ENCODE measurements at regions not wholly inside any gene's neighbourhood (a gene's known extent, or its start where the extent isn't known, plus 50 kb on each side); places are given as distances from the start of the nearest gene placed in this dataset.
"Not testable (repeated sequence)": the region's sequence is repeated elsewhere in the genome, so short reads cannot be mapped to it uniquely, and the experiment has no call there.

- no peak overlapping the region for H3K4me3 Mint-ChIP-seq
- peaks cover 2% of the 10 kb centered on the region for H3K27me3 Mint-ChIP-seq
- no peaks in the 10 kb centered on the region for H3K9me3 Mint-ChIP-seq
- H3K36me3 Mint-ChIP-seq = no peaks in the 10 kb centered on the region
- no peak for DNase-seq (ENCODE audit: low spot score in 2 of 2)
- no peaks in the 10 kb centered on the region for H3K4me1 Mint-ChIP-seq
- ATAC-seq (ENCODE audit: low read depth) = no peak
- H3K27ac Mint-ChIP-seq = no peak overlapping the region
Measured at GRCh38 chr9:85108746-85109145, 439.2 kb downstream of the NTRK2 start.

GRCh38 chr9:85108229-85108628, 438.7 kb downstream of the NTRK2 start:
- Mint-ChIP-seq H3K27me3 (peaks cover 2% of the 10 kb centered on the region), H3K27ac (no peak overlapping the region), H3K9me3 (no peaks in the 10 kb centered on the region), H3K4me1 (no peaks in the 10 kb centered on the region), H3K4me3 (no peak overlapping the region), H3K36me3 (no peaks in the 10 kb centered on the region)
- DNase-seq (ENCODE audit: low spot score in 2 of 2) = no peak
- no peak for ATAC-seq (ENCODE audit: low read depth)

GRCh38 chr9:85089188-85089969, 419.9 kb downstream of the NTRK2 start:
- no peak overlapping the region for H3K27ac Mint-ChIP-seq
- no peaks in the 10 kb centered on the region for H3K4me1 Mint-ChIP-seq
- H3K36me3 Mint-ChIP-seq = no peaks in the 10 kb centered on the region
- no peaks in the 10 kb centered on the region for H3K9me3 Mint-ChIP-seq
- ATAC-seq (ENCODE audit: low read depth) (no peak), DNase-seq (ENCODE audit: low spot score in 2 of 2) (no peak)
- no peaks in the 10 kb centered on the region for H3K27me3 Mint-ChIP-seq
- H3K4me3 Mint-ChIP-seq = no peak overlapping the region

- no peak overlapping the region for H3K4me3 Mint-ChIP-seq
Measured at GRCh38 chr9:85081963-85082362, 412.4 kb downstream of the NTRK2 start.

GRCh38 chr9:85079349-85079748, 409.8 kb downstream of the NTRK2 start:
- ATAC-seq (ENCODE audit: low read depth) = no peak
- H3K27me3 Mint-ChIP-seq = no peaks in the 10 kb centered on the region
- no peak overlapping the region for H3K4me3 Mint-ChIP-seq
- no peaks in the 10 kb centered on the region for H3K4me1 Mint-ChIP-seq
- peaks cover 3% of the 10 kb centered on the region for H3K9me3 Mint-ChIP-seq
- DNase-seq (ENCODE audit: low spot score in 2 of 2) = no peak
- H3K27ac Mint-ChIP-seq = no peak overlapping the region
- H3K36me3 Mint-ChIP-seq = no peaks in the 10 kb centered on the region

More at GRCh38 chr9:85081963-85082362, 412.4 kb downstream of the NTRK2 start:
- Mint-ChIP-seq H3K9me3 (peaks cover 2% of the 10 kb centered on the region), H3K27me3 (no peaks in the 10 kb centered on the region), H3K27ac (no peak overlapping the region), H3K36me3 (no peaks in the 10 kb centered on the region), H3K4me1 (no peaks in the 10 kb centered on the region)
- DNase-seq (ENCODE audit: low spot score in 2 of 2) = no peak
- ATAC-seq (ENCODE audit: low read depth) = no peak

DNA sequence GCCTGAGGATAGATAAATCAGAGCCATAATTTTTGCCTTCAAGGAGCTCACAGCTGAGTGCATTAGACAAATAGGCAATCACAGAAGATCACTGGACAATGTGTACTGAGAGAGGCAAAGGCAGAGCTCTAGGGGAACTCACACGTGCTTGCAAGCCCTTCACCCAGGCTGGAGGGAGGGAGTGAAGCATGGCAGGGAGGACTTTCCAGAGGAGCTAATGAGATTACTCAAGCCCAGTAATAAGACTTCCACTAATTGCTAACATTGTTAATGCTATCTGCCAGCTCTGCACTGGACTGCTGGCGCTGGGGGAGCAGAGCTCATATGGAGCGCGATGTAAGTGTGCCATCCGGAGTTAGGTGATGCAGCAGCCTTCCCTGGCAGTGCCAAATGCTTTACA, 408.4 kb downstream of the NTRK2 start:
- H3K4me3 Mint-ChIP-seq = no peak overlapping the region
- ATAC-seq (ENCODE audit: low read depth) = no peak
- no peak overlapping the region for H3K27ac Mint-ChIP-seq
- no peaks in the 10 kb centered on the region for H3K27me3 Mint-ChIP-seq
- H3K4me1 Mint-ChIP-seq = no peaks in the 10 kb centered on the region
- no peaks in the 10 kb centered on the region for H3K36me3 Mint-ChIP-seq
- DNase-seq (ENCODE audit: low spot score in 2 of 2) = no peak
- H3K9me3 Mint-ChIP-seq = peaks cover 1% of the 10 kb centered on the region

- H3K4me1 Mint-ChIP-seq; ATAC-seq (ENCODE audit: low read depth); DNase-seq (ENCODE audit: low spot score in 2 of 2); H3K36me3 Mint-ChIP-seq; H3K27ac Mint-ChIP-seq; H3K4me3 Mint-ChIP-seq; H3K9me3 Mint-ChIP-seq; H3K27me3 Mint-ChIP-seq: not testable (repeated sequence)
Measured at GRCh38 chr9:85077146-85077545, 407.6 kb downstream of the NTRK2 start.

Data from memory B cell (primary cell).